HG03095 (cell line): ENCODE measurements at regions not wholly inside any gene's neighbourhood (a gene's known extent, or its start where the extent isn't known, plus 50 kb on each side); places are given as distances from the start of the nearest gene placed in this dataset.

Source experiments
- ATAC-seq: cut with Tn5 transposase; IDR thresholded peaks from one replicate; pipeline ENCODE4 v1.9.1; 2021; ENCODE audit warnings: moderate library complexity; ENCODE audit not compliant: unreplicated experiment

GRCh38 chr21:23438081-23438480 lies 2169.2 kb downstream of the MRPL39 start:
- ATAC-seq, result no peak

DNA sequence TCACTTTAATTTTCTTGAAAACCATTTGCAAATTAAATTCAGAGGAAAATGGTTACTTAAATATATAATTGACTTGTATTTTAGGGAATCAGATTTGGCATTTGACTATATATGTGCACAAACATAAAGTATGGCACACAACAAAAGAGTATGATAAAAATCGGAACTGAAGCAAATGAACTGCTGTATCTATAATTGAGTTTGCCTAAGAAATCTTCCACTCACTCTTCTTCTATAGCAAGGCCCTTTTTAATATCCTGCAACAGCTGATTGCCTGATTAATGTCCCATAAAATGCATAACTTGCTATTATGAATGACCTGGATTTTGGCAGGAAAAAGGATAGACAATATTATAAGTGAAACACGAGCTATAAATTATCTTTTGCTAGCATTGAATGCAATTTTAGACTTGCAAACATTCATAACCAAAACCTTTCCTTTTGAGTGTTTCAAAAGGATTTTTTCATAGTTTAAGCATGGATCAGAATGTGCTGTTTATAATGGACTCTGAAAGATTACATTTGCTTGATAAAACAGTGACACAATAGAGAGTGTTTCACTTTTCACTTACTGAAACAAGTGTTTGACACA lies 2204.3 kb downstream of the MRPL39 start:
- ATAC-seq, result no peak

GRCh38 chr21:23401278-23401677 lies 2206.0 kb downstream of the MRPL39 start:
- no peak for ATAC-seq

- ATAC-seq, result no peak
These were observed 2208.6 kb downstream of the MRPL39 start for GRCh38 chr21:23398726-23399125.

DNA sequence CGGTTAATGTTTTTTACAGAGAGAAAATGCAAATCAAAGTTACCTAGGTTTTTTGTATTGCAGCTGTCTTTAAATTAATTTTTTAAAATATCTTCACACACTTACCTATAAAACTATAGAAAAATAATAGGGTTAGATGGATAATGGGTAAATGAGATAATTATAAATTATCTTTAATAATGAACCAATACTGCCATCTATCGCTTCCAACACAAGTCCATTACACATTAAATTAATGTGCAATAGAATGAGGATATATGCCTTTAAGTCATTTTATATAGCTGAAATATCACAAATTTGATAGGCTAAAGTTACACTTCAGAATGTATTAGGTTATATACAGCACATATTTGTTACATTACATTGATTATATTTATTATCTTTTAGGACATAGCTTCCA lies 2212.8 kb downstream of the MRPL39 start:
- no peak for ATAC-seq

GRCh38 chr21:23384679-23385078 lies 2222.6 kb downstream of the MRPL39 start:
- no peak for ATAC-seq

DNA sequence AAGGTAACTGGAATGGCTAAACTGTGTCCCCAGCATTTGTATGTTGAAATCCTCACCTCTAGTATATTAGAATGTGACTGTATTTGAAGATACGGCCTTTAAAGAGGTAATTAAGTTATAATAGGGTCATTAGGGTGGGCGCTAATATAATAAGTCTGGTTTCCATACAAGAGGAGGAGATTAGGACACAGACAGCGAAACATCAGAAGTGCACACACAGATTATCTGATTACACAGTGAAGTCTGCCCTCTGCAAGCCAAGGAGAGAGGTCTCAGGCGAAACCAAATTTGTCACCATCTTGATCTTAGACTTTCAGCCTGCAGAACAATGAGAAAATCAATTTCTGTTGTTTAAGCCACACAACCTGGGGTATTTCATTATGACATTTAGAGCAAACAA lies 2233.1 kb downstream of the MRPL39 start:
- ATAC-seq, result no peak

DNA sequence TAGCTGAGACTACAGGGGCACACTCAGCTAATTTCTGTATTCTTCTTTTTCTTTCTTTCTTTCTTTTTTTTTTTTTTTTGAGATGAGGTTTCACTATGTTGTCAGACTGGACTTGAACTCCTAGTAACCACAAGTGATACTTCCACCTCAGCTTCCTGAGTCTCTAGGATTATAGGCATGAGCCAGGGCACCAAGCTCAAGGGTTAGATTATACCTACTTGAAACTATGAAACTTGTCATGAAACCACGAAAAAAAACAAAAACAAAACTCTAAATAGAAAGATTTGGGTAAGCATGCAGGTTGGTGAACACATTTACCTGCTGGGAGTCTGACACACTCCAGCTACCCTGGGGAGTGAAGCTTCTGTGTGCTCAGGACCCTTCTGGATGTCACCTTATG lies 2250.4 kb downstream of the MRPL39 start:
- no peak for ATAC-seq

DNA sequence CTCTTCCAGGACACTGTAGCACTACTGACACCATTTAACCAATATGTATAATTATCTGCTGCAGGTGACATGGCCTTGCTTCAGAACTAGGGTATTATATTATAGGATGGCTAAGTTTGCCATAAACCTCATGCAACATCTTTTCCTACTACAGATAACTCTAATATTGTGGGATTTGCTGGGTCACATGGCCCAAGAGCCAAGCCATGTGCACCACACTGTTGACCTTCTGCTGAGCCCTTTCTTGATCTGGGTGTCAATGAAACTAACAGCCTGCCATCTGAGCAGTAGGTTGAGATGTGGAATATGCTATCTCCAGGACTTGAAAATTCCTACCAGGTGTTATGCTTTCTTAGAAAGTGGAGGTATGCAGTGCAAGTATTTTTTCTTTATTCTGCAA lies 2291.1 kb downstream of the MRPL39 start:
- no peak for ATAC-seq

- no peak for ATAC-seq
These were observed 2298.5 kb downstream of the MRPL39 start for GRCh38 chr21:23308741-23309140.

- ATAC-seq, result no peak
These were observed 2300.2 kb downstream of the MRPL39 start for GRCh38 chr21:23307065-23307464.

- no peak for ATAC-seq
These were observed 2294.1 kb downstream of the NCAM2 start for GRCh38 chr21:23292292-23292691.

DNA sequence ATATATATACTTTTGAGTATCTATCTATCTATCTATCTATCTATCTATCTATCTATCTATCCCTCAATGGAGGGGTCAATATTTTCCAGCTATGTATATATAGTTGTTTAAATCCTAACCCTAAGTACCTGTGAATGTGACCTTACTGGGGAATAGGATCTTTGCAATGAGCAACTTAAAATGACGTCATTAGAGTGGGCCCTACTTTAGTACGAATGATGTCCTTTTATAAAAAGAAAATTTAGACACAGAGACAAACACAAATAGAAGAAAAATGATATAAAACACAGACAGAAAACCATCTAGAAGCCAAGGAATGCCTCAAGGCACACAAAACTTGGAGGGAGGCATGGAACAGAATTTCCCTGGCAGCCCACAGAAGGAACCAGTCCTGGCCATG lies 2283.7 kb downstream of the NCAM2 start:
- ATAC-seq, result no peak

DNA sequence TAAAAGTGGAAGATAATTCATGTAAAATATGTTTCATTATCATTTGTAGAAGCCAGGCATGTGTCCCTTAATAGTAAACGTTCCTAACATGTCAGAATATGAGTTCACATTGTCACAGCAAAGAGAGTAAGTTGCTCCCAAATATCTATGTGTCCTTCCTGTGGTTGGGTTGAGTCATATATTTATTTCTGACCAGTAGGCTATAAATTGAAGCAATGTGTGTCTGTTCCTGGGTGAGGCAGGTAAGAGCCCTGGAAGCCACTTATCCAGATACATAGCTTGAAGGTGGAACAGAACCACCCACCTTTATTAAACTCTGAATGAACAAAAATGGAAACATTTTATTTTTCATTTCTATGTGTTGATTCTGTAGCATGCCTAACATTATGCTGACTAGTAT lies 2251.6 kb downstream of the NCAM2 start:
- ATAC-seq, result no peak

DNA sequence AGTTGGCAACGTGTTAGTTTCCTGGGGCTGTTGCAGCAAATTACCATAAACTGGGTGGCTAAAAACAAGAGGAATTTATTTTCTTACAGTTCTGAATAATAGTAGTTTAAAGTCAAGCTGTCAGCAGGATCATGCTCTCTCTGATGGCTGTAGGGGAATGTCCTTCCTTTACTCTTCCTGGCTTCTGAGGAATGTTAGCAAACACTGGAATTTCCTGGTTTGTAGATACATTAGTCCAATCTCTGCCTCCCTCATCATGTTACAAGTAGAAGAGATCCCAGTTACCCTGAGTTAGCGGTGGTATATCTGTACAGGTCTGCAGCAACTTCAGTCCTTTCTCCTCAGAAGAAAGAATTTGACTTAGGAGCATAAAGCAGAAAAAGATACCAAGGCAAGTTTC lies 2249.1 kb downstream of the NCAM2 start:
- no peak for ATAC-seq

- no peak for ATAC-seq
These were observed 2247.0 kb downstream of the NCAM2 start for GRCh38 chr21:23245255-23245654.

GRCh38 chr21:23223882-23224281 lies 2225.7 kb downstream of the NCAM2 start:
- no peak for ATAC-seq

- ATAC-seq, result no peak
These were observed 2220.5 kb downstream of the NCAM2 start for GRCh38 chr21:23218667-23219066.

DNA sequence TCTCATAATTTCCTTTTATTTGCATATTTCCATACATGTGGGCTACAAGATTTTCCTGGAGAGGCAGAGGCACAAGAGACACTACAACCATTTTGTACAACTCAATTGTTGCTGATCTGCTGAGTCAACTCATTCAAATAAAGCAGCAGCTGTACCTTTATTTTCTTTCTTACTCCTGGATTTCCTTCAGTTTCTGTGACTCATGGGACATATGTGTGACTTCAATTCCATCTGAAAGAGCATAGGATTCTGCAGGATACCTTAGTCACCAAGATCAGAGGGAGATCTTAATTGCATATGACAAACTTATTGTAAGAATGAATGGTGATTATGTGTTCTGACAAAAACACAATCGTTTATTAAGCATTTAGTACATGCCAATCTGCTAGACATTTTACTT lies 2219.4 kb downstream of the NCAM2 start:
- no peak for ATAC-seq

DNA sequence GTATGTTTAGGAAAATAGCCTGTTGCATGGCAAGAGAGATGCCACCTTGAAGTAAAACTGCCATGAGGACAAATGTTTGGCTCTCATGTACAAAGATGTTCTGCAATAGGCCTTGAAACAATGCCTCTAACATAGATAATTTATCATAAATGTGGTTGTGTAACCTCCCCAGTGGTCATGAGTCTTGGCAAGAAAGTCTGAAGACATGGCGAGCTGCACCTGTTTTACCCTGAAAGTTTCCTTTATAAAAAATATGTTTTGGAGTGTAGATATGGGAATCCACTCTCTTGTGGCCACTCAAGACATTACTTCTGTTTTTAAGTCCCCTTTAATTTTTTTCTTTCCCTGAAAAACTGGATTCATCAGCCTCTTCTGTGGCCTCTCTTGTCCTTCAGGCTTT lies 2217.1 kb downstream of the NCAM2 start:
- ATAC-seq, result no peak
